Adrenal gland (tissue), 9 donors: ENCODE measurements at regions not wholly inside any gene's neighbourhood (a gene's known extent, or its start where the extent isn't known, plus 50 kb on each side); places are given as distances from the start of the nearest gene placed in this dataset.

Experiments
- DNase-seq, 7 donors: peaks; one replicate each; pipeline ENCODE4 v3.0.0-alpha.2; 2019 to 2020
- H3K27ac ChIP-seq, 5 donors: fragments of 200-600 bp; sonication (generic) in 4 of 5; 1 replicate in 3 of 5; 2 replicates in 2 of 5; pipeline versions ENCODE4 v1.5.1 to v1.8.0; 2016 to 2020; ENCODE audit warnings: mild to moderate bottlenecking in 1 of 5
- H3K27me3 ChIP-seq: fragments of 200-600 bp; 2 replicates; pipeline ENCODE4 v1.8.0; 2021
- H3K36me3 ChIP-seq, 2 donors: fragments of 200-600 bp; replicated peaks in 1 of 2; 1 replicate in 1 of 2; 2 replicates in 1 of 2; pipeline versions ENCODE4 v1.5.1 to v1.8.0; 2018 to 2022
- H3K4me1 ChIP-seq, 2 donors: fragments of 200-600 bp; replicated peaks in 1 of 2; 1 replicate in 1 of 2; 2 replicates in 1 of 2; pipeline versions ENCODE4 v1.5.1 to v1.8.0; 2018 to 2021
- H3K4me3 ChIP-seq, 4 donors: fragments of 200-600 bp; sonication (generic) in 3 of 4; one replicate each; pipeline ENCODE4 v1.5.1; 2016 to 2018
- H3K9me3 ChIP-seq, 3 donors: fragments of 200-600 bp; sonication (generic) in 1 of 3; replicated peaks in 1 of 3; 1 replicate in 2 of 3; 2 replicates in 1 of 3; pipeline versions ENCODE4 v1.5.1 to v1.8.0; 2016 to 2021
- CTCF ChIP-seq, 6 experiments: fragments of 450-650 bp in 4 of 6; fragments of 200-600 bp in 2 of 6; sonication (generic) in 1 of 6; IDR thresholded peaks; 1 replicate in 5 of 6; 2 replicates in 1 of 6; pipeline versions ENCODE4 v1.5.1 to v1.8.0; 2016 to 2021; ENCODE audit warnings: antibody characterized with exemption in 6 of 6, mild to moderate bottlenecking in 2 of 6, moderate library complexity in 1 of 6
- POLR2A ChIP-seq, 2 donors: fragments of 450-650 bp; IDR thresholded peaks; one replicate each; pipeline ENCODE4 v1.6.1; 2017; ENCODE audit warnings: antibody characterized with exemption in 2 of 2, mild to moderate bottlenecking in 2 of 2, moderate library complexity in 1 of 2
- WGBS, 4 donors: extraction: QIAGEN DNeasy Blood & Tissue Kit in 2 of 4; methylation state at CpG; one replicate each; pipeline versions ENCODE4 v1.1.5 to v1.1.7; 2013 to 2017; 5-methylcytosine and 5-hydroxymethylcytosine counted together
- intact Hi-C, 2 donors: fragments of 100-400 bp; cut with DNase I; formaldehyde crosslinking; loops; one replicate each; pipeline versions ENCODE4 v1.14.1 to v1.15.0; 2022 to 2023
- donor health status: healthy with polysubstance abuse.
- donor health status: Bipolar disorder and iron deficiency.
- donor health status: DM: yes; HTN: yes; CAD: no.
- donor health status: DM: no; HTN: no; CAD: no.
- donor health status: DM: no; HTN: no; CAD: no.

- H3K4me3 ChIP-seq, result no peak overlapping the region
- no peak overlapping the region for H3K27ac ChIP-seq
- peak in 2 of 7 donors; percentile 3 to 18 for DNase-seq
- no peak for TF ChIP-seq CTCF (IDR thresholded peaks at IDR 0.05)
- no peak for TF ChIP-seq POLR2A (IDR thresholded peaks at IDR 0.05)
- no peaks in the 10 kb centered on the region for H3K27me3 ChIP-seq
- H3K9me3 ChIP-seq, result no peaks in the 10 kb centered on the region
- no peaks in the 10 kb centered on the region for H3K36me3 ChIP-seq
- no peaks in the 10 kb centered on the region for H3K4me1 ChIP-seq
- intact Hi-C loops, result no loop called here
- 85 to 89% (median 88%) methylated on average over 22 of the region's 22 CpGs for WGBS, 4 donors
Measured at GRCh38 chr7:156177422-156178055, 365.3 kb upstream of the SHH start.

- H3K9me3 ChIP-seq, result no peaks in the 10 kb centered on the region
- no peak overlapping the region for H3K4me3 ChIP-seq
- WGBS, 4 donors, result 83 to 94% (median 93%) methylated on average over 7 of the region's 7 CpGs
- TF ChIP-seq CTCF (IDR thresholded peaks at IDR 0.05) (no peak), POLR2A (IDR thresholded peaks at IDR 0.05) (no peak)
- H3K36me3 ChIP-seq, result no peaks in the 10 kb centered on the region
- no peak overlapping the region for H3K27ac ChIP-seq
- peak in 1 of 7 donors; percentile 13 for DNase-seq
- no peaks in the 10 kb centered on the region for H3K27me3 ChIP-seq
- intact Hi-C loops, result no loop called here
- H3K4me1 ChIP-seq, result no peaks in the 10 kb centered on the region
Measured at GRCh38 chr7:156176039-156176438, 363.8 kb upstream of the SHH start.

GRCh38 chr7:156175003-156175402 is 362.7 kb upstream of the SHH start:
- peak in 1 of 7 donors; percentile 7 for DNase-seq
- no peaks in the 10 kb centered on the region for H3K27me3 ChIP-seq
- no peaks in the 10 kb centered on the region for H3K36me3 ChIP-seq
- no peak overlapping the region for H3K27ac ChIP-seq
- no peaks in the 10 kb centered on the region for H3K9me3 ChIP-seq
- WGBS, 4 donors, result 80 to 86% (median 83%) methylated on average over 3 to 10 of the region's 10 CpGs
- no peak overlapping the region for H3K4me3 ChIP-seq
- no peaks in the 10 kb centered on the region for H3K4me1 ChIP-seq
- TF ChIP-seq CTCF (IDR thresholded peaks at IDR 0.05) (no peak), POLR2A (IDR thresholded peaks at IDR 0.05) (no peak)
- intact Hi-C loops, result no loop called here

GRCh38 chr7:156174428-156174827 is 362.2 kb upstream of the SHH start:
- Histone ChIP-seq H3K27me3 (no peaks in the 10 kb centered on the region), H3K4me1 (no peaks in the 10 kb centered on the region), H3K9me3 (no peaks in the 10 kb centered on the region), H3K27ac (no peak overlapping the region), H3K36me3 (no peaks in the 10 kb centered on the region), H3K4me3 (no peak overlapping the region)
- peak in 1 of 7 donors; percentile 7 for DNase-seq
- WGBS, 4 donors, result 84 to 91% (median 85%) methylated on average over 17 of the region's 17 CpGs
- intact Hi-C loops, result no loop called here
- TF ChIP-seq POLR2A (IDR thresholded peaks at IDR 0.05) (no peak), CTCF (IDR thresholded peaks at IDR 0.05) (no peak)
